ENCODE measurements at regions not wholly inside any gene's neighbourhood (a gene's known extent, or its start where the extent isn't known, plus 50 kb on each side); places are given as distances from the start of the nearest gene placed in this dataset.

DNA sequence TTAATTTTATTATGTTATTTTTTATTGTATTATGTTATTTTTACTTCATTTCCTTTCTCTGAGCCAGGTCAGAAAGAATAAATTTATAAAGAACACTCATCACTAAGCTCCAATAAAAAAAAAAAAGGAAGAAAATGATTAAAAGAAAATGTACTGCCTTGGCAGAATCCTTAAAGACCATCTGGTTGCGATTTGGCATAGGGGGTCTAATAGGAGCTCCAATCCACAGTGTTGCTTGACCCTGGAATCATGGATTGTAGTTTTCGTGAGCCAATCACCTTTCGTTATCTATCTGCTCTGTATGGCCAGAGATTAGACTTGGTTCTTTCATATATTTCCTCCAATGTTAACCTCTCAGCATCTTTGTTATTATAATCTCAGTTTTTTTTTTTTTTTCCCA, 421.8 kb upstream of the MCTP2 start:
- Histone ChIP-seq H3K4me1 (no peaks in the 10 kb centered on the region), H3K36me3 (no peaks in the 10 kb centered on the region), H3K27me3 (no peaks in the 10 kb centered on the region), H3K9me3 (no peaks in the 10 kb centered on the region), H3K27ac (no peak overlapping the region), H3K4me3 (no peak overlapping the region)
- TF ChIP-seq CTCF (IDR thresholded peaks at IDR 0.05): no peak
- no peak for DNase-seq (ENCODE audit: low spot score in 2 of 2)
- intact Hi-C loops (cut with DNase I): no loop called here

- TF ChIP-seq CTCF (IDR thresholded peaks at IDR 0.05): no peak
- H3K4me3 ChIP-seq: no peak overlapping the region
Measured at GRCh38 chr15:93803421-93804152, 427.8 kb upstream of the MCTP2 start.

GRCh38 chr15:93801206-93801605, 430.2 kb upstream of the MCTP2 start:
- no peak overlapping the region for H3K4me3 ChIP-seq
- H3K4me1 ChIP-seq: no peaks in the 10 kb centered on the region
- no peaks in the 10 kb centered on the region for H3K36me3 ChIP-seq
- no peaks in the 10 kb centered on the region for H3K27me3 ChIP-seq
- no peak for DNase-seq (ENCODE audit: low spot score in 2 of 2)
- intact Hi-C loops (cut with DNase I): no loop called here
- no peak for TF ChIP-seq CTCF (IDR thresholded peaks at IDR 0.05)
- no peak overlapping the region for H3K27ac ChIP-seq
- H3K9me3 ChIP-seq: no peaks in the 10 kb centered on the region

More at GRCh38 chr15:93803421-93804152, 427.8 kb upstream of the MCTP2 start:
- no peak for DNase-seq (ENCODE audit: low spot score in 2 of 2)
- Histone ChIP-seq H3K27ac (no peak overlapping the region), H3K9me3 (no peaks in the 10 kb centered on the region), H3K36me3 (no peaks in the 10 kb centered on the region), H3K4me1 (no peaks in the 10 kb centered on the region), H3K27me3 (no peaks in the 10 kb centered on the region)
- intact Hi-C loops (cut with DNase I): no loop called here

DNA sequence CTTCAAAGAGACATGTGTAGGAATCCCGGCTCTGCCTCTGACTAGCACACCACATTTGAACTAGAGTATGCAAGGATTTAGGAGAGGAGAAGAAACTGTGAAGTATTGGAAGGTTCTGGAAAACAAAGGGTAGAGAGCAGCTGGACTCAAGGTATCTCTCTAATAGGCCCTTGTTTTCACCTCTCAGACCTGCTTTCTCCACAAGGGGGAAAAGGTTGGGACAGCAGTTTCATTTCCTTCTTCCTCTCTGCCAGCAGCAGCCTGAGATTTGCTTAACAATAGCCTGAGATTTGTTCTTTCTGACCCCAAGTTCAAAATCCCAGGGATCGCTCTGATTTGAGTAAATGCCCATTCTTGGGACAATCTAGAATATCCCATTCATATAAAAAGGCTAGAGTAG, 430.6 kb upstream of the MCTP2 start:
- Histone ChIP-seq H3K4me1 (no peaks in the 10 kb centered on the region), H3K36me3 (no peaks in the 10 kb centered on the region), H3K4me3 (no peak overlapping the region), H3K9me3 (no peaks in the 10 kb centered on the region), H3K27me3 (no peaks in the 10 kb centered on the region), H3K27ac (no peak overlapping the region)
- intact Hi-C loops (cut with DNase I): no loop called here
- DNase-seq (ENCODE audit: low spot score in 2 of 2): no peak
- TF ChIP-seq CTCF (IDR thresholded peaks at IDR 0.05): no peak

GRCh38 chr15:93789441-93789840, 441.9 kb upstream of the MCTP2 start:
- H3K4me3 ChIP-seq: no peak overlapping the region
- DNase-seq (ENCODE audit: low spot score in 2 of 2): no peak
- H3K27me3 ChIP-seq: no peaks in the 10 kb centered on the region
- H3K27ac ChIP-seq: no peak overlapping the region
- H3K9me3 ChIP-seq: no peaks in the 10 kb centered on the region
- intact Hi-C loops (cut with DNase I): no loop called here
- TF ChIP-seq CTCF (IDR thresholded peaks at IDR 0.05): no peak
- no peaks in the 10 kb centered on the region for H3K36me3 ChIP-seq
- no peaks in the 10 kb centered on the region for H3K4me1 ChIP-seq

DNA sequence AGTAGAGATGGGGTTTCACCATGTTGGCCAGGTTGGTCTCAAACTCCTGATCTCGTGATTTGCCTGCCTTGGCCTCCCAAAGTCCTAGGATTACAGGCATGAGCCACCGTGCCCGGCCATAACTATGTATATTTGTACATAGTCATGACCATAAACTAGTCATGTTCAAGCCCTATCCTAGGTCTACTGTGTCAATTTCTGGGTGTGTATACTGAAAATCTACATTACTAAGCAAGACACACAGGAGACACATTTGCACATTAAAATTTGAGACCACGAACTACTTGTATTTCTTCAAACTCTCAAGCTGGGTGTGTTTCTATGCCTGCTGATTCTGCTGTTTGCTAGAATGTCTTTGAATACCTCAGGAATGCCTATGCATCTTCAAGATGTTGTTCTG, 451.3 kb upstream of the MCTP2 start:
- intact Hi-C loops (cut with DNase I): no loop called here

More for the DNA sequence above, 451.3 kb upstream of the MCTP2 start:
- H3K36me3 ChIP-seq: no peaks in the 10 kb centered on the region
- no peak overlapping the region for H3K4me3 ChIP-seq
- no peaks in the 10 kb centered on the region for H3K9me3 ChIP-seq
- no peak for DNase-seq (ENCODE audit: low spot score in 2 of 2)
- H3K27ac ChIP-seq: no peak overlapping the region
- no peaks in the 10 kb centered on the region for H3K4me1 ChIP-seq
- no peak for TF ChIP-seq CTCF (IDR thresholded peaks at IDR 0.05)
- H3K27me3 ChIP-seq: no peaks in the 10 kb centered on the region

Measured in ascending aorta (tissue), 2 donors.